Right cardiac atrium (tissue), 5 donors: ENCODE measurements at regions not wholly inside any gene's neighbourhood (a gene's known extent, or its start where the extent isn't known, plus 50 kb on each side); places are given as distances from the start of the nearest gene placed in this dataset.

Experiments
- ATAC-seq, 2 donors: fragments of 200-7000 bp; cut with Tn5 transposase; one replicate each; pipeline versions ENCODE4 v1.8.0 to v1.9.1; 2020; ENCODE audit warnings: moderate library complexity in 2 of 2, mild to moderate bottlenecking in 1 of 2
- DNase-seq, 3 donors: peaks; one replicate each; pipeline ENCODE4 v3.0.0-alpha.2; 2020
- H3K27ac ChIP-seq: one replicate; pipeline ENCODE4 v1.5.1; 2013; ENCODE audit warnings: mild to moderate bottlenecking, low read length, control low read depth, moderate library complexity
- H3K27me3 ChIP-seq: one replicate; pipeline ENCODE4 v1.6.1; 2013; ENCODE audit not compliant: control insufficient read depth, insufficient read depth
- H3K4me1 ChIP-seq: one replicate; pipeline ENCODE4 v1.6.1; 2013; ENCODE audit warnings: low read length; ENCODE audit not compliant: control insufficient read depth, insufficient read depth
- H3K4me3 ChIP-seq: one replicate; pipeline ENCODE4 v1.5.1; 2013; ENCODE audit warnings: low read length, control low read depth
- H3K9me3 ChIP-seq: one replicate; pipeline ENCODE4 v1.6.1; 2013; ENCODE audit warnings: low read length; ENCODE audit not compliant: control insufficient read depth
- WGBS: extraction: QIAGEN DNeasy Blood & Tissue Kit; methylation state at CpG from one replicate; pipeline ENCODE4 v1.1.7; 2013; 5-methylcytosine and 5-hydroxymethylcytosine counted together
- intact Hi-C, 4 donors: fragments of 100-400 bp; cut with DNase I; formaldehyde crosslinking; loops; one replicate each; pipeline versions ENCODE4 v1.11.0 to v1.14.0; 2022 to 2023
- microRNA-seq, 2 donors: library from miRNA; unstranded; fragments of <30 nt; microRNA quantifications; one replicate each; pipeline ENCODE4 v1.2.0, GENCODE V29; 2020 to 2021
- donor health status: healthy with polysubstance abuse.
- donor health status: DM: no; HTN: yes; CAD: no.
- donor health status: DM: no; HTN: no; CAD: no.
- donor health status: DM: no; HTN: yes; CAD: no; lungs with severe emphysema.
- donor health status: DM: yes; HTN: yes; CAD: no.

DNA sequence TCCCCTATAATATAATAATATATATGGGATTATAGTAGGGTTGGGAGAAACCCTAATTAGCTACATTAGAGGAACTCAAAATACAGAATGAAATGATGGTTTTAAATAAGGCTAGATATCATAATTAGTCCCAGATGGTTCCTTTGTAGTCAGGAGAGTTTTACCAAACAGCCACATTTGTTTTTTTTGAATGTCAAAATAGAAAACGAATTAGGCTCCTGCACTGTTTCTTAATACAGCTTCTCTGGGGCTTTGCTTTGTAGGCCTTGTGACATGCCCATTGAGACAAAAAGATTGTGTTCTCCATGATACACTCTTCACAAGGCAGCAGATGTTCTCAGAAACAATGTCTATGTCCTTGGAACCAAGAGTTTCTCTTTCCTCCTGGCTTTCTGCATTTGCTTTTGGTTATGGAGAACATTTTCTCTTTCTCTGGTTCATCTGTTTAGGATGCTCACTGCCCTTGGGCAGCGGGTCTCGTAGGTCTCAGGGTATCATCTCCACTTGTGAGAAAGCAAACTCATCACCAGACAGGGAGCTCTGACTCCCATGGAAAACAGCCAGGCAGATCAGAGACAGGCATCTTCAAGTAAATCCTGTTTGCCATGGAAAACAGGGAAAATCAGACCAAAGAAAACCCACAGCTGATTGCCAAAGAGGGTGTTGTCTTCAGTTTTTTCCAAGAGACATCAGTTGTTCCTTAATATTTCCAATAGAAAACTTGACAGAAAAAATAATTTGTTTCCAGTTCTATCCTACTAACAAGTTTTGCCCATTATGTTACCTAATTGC lies 54.1 kb upstream of the RPS23 start:
- WGBS, result 70% methylated on average over 3 of the region's 3 CpGs
- no peaks in the 10 kb centered on the region for H3K9me3 ChIP-seq
- no peaks in the 10 kb centered on the region for H3K27me3 ChIP-seq
- no peak overlapping the region for H3K27ac ChIP-seq
- H3K4me3 ChIP-seq, result no peak overlapping the region
- peaks cover 8% of the 10 kb centered on the region for H3K4me1 ChIP-seq
- ATAC-seq, result peak in 1 of 2 donors; percentile 17
- no peak for DNase-seq
- intact Hi-C loops, result no loop called here

DNA sequence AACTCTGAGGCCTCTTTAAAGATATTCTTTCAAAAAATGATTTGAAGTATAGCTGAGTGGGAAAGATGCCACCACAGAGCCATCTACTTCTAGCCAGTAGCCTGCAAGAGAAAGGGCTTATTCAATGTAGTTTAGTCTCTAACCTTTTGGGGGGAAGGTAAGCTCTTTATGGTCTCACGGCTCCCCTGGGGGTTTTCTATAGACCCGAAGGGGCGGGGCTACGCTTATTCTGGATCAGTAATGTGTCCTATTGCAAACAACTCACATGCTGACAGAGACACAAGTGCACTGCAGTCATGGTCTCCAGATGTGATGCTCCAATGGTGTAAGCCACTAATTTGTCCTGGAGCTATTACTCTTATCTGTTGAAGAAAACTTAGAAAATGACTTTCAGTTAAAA lies 53.4 kb upstream of the RPS23 start:
- intact Hi-C loops, result no loop called here
- no peak overlapping the region for H3K27ac ChIP-seq
- no peaks in the 10 kb centered on the region for H3K27me3 ChIP-seq
- ATAC-seq, result no peak
- no peaks in the 10 kb centered on the region for H3K9me3 ChIP-seq
- WGBS, result 94% methylated on average over 4 of the region's 4 CpGs
- no peak overlapping the region for H3K4me3 ChIP-seq
- H3K4me1 ChIP-seq, result peaks cover 8% of the 10 kb centered on the region
- DNase-seq, result no peak

GRCh38 chr5:82330530-82331270 lies 52.5 kb upstream of the RPS23 start:
- Histone ChIP-seq H3K4me1 (peaks cover 8% of the 10 kb centered on the region), H3K9me3 (no peaks in the 10 kb centered on the region), H3K4me3 (no peak overlapping the region), H3K27me3 (no peaks in the 10 kb centered on the region), H3K27ac (no peak overlapping the region)
- 80% methylated on average over 3 of the region's 3 CpGs for WGBS
- intact Hi-C loops, result no loop called here
- ATAC-seq (no peak), DNase-seq (no peak)

- 95% methylated on average over 6 of the region's 6 CpGs for WGBS
- ATAC-seq (no peak), DNase-seq (no peak)
- no peak overlapping the region for H3K27ac ChIP-seq
- no peak overlapping the region for H3K4me3 ChIP-seq
- H3K4me1 ChIP-seq, result peaks cover 3% of the 10 kb centered on the region
- no peaks in the 10 kb centered on the region for H3K27me3 ChIP-seq
- intact Hi-C loops, result no loop called here
- H3K9me3 ChIP-seq, result no peaks in the 10 kb centered on the region
These were observed 51.2 kb upstream of the RPS23 start for GRCh38 chr5:82329393-82329792.

Small RNA genes lying in the stretch of these regions (microRNA-seq; reads per million reads assigned to microRNA genes)
- gene MIR3977, result 0 reads per million in 2 donors
